ENCODE measurements at regions not wholly inside any gene's neighbourhood (a gene's known extent, or its start where the extent isn't known, plus 50 kb on each side); places are given as distances from the start of the nearest gene placed in this dataset.

DNA sequence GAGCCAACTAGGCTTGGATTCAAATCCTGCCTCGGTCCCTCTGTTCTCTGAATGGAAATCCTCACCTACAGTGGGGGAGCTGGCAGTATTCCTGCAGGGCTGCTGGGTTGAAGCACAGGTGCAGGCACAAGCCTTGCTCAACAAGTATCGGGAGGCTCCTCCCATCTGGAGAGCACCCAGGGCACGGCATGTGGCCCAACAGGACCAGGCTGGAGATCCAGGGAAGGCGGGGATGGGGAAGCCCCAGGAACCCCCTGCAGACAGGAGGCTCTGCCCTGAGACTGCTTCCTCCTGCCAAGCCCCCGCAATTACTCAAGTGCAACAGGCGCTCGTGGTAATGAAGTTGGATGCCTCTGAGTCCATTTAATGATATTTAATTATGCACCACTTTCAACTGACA lies 128.0 kb upstream of the VSTM2B start:
- Histone ChIP-seq H3K36me3 (ENCODE audit: insufficient read depth, low read length) (no peaks in the 10 kb centered on the region), H3K27ac (ENCODE audit: low read length) (no peak overlapping the region), H3K4me1 (ENCODE audit: insufficient read depth, low read length) (no peaks in the 10 kb centered on the region), H3K27me3 (ENCODE audit: insufficient read depth, low read length, poor library complexity) (no peaks in the 10 kb centered on the region), H3K9ac (ENCODE audit: low read depth, low read length) (no peak overlapping the region), H3K4me2 (ENCODE audit: insufficient read depth, low read length) (no peak overlapping the region), H3K79me2 (ENCODE audit: insufficient read depth, low read length) (no peaks in the 10 kb centered on the region), H3K9me3 (ENCODE audit: insufficient read depth, low read length, severe bottlenecking) (no peaks in the 10 kb centered on the region), H3K4me3 (ENCODE audit: low read depth in 1 of 2, low read length in 2 of 2) (no peak overlapping the region), H2AFZ (ENCODE audit: low read depth, low read length) (no peak overlapping the region), H4K20me1 (ENCODE audit: insufficient read depth, low read length) (no peaks in the 10 kb centered on the region)
- DNase-seq (no peak), ATAC-seq (ENCODE audit: insufficient read depth, low read depth) (no peak)
- no peak for TF ChIP-seq CTCF (IDR thresholded peaks at IDR 0.05; ENCODE audit: borderline replicate concordance, extremely low read depth, low read length, poor library complexity, severe bottlenecking)
- TF ChIP-seq EZH2 (IDR thresholded peaks at IDR 0.05; ENCODE audit: borderline replicate concordance, low read depth, low read length, severe bottlenecking): no peak

DNA sequence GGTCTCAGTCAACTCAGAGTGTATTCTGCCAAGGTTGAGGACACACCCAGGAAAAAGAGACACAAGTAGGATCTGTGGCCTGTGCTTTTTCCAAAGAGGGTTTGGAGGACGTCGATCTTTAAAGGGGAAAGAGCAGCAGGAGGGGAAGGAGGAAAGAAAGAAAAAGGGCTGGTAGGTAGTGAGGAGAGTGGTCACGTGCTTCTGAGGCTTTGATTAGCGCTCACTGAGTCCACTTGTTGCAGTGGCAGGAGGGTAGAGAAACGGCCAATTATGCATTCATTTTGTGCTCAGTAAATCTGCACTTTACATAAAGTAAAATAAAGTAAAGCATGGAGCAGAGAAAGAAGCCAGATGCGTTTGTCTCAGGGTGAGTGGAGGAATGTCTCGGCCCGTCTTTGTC lies 126.0 kb upstream of the VSTM2B start:
- Histone ChIP-seq H3K27me3 (ENCODE audit: insufficient read depth, low read length, poor library complexity) (no peaks in the 10 kb centered on the region), H3K4me3 (ENCODE audit: low read depth in 1 of 2, low read length in 2 of 2) (no peak overlapping the region), H3K9ac (ENCODE audit: low read depth, low read length) (no peak overlapping the region), H3K9me3 (ENCODE audit: insufficient read depth, low read length, severe bottlenecking) (no peaks in the 10 kb centered on the region), H3K36me3 (ENCODE audit: insufficient read depth, low read length) (no peaks in the 10 kb centered on the region), H3K4me2 (ENCODE audit: insufficient read depth, low read length) (no peak overlapping the region), H3K27ac (ENCODE audit: low read length) (no peak overlapping the region), H3K4me1 (ENCODE audit: insufficient read depth, low read length) (no peaks in the 10 kb centered on the region), H2AFZ (ENCODE audit: low read depth, low read length) (no peak overlapping the region), H4K20me1 (ENCODE audit: insufficient read depth, low read length) (no peaks in the 10 kb centered on the region), H3K79me2 (ENCODE audit: insufficient read depth, low read length) (no peaks in the 10 kb centered on the region)
- TF ChIP-seq CTCF (IDR thresholded peaks at IDR 0.05; ENCODE audit: borderline replicate concordance, extremely low read depth, low read length, poor library complexity, severe bottlenecking) (no peak), EZH2 (IDR thresholded peaks at IDR 0.05; ENCODE audit: borderline replicate concordance, low read depth, low read length, severe bottlenecking) (no peak)
- no peak for DNase-seq
- ATAC-seq (ENCODE audit: insufficient read depth, low read depth): no peak

- TF ChIP-seq EZH2 (IDR thresholded peaks at IDR 0.05; ENCODE audit: borderline replicate concordance, low read depth, low read length, severe bottlenecking) (no peak), CTCF (IDR thresholded peaks at IDR 0.05; ENCODE audit: borderline replicate concordance, extremely low read depth, low read length, poor library complexity, severe bottlenecking) (no peak)
- H3K36me3 ChIP-seq (ENCODE audit: insufficient read depth, low read length): no peaks in the 10 kb centered on the region
- H3K79me2 ChIP-seq (ENCODE audit: insufficient read depth, low read length): no peaks in the 10 kb centered on the region
- no peak overlapping the region for H3K9ac ChIP-seq (ENCODE audit: low read depth, low read length)
- no peaks in the 10 kb centered on the region for H3K9me3 ChIP-seq (ENCODE audit: insufficient read depth, low read length, severe bottlenecking)
- H3K4me3 ChIP-seq (ENCODE audit: low read depth in 1 of 2, low read length in 2 of 2): no peak overlapping the region
- no peak for DNase-seq
- ATAC-seq (ENCODE audit: insufficient read depth, low read depth): no peak
- H4K20me1 ChIP-seq (ENCODE audit: insufficient read depth, low read length): no peaks in the 10 kb centered on the region
- no peak overlapping the region for H3K27ac ChIP-seq (ENCODE audit: low read length)
- no peaks in the 10 kb centered on the region for H3K27me3 ChIP-seq (ENCODE audit: insufficient read depth, low read length, poor library complexity)
- H3K4me2 ChIP-seq (ENCODE audit: insufficient read depth, low read length): no peak overlapping the region
- no peaks in the 10 kb centered on the region for H3K4me1 ChIP-seq (ENCODE audit: insufficient read depth, low read length)
- no peak overlapping the region for H2AFZ ChIP-seq (ENCODE audit: low read depth, low read length)
These were observed 124.7 kb upstream of the VSTM2B start for GRCh38 chr19:29400917-29401711.

Measured in DND-41 (cell line).